ENCODE measurements at regions not wholly inside any gene's neighbourhood (a gene's known extent, or its start where the extent isn't known, plus 50 kb on each side); places are given as distances from the start of the nearest gene placed in this dataset.

DNA sequence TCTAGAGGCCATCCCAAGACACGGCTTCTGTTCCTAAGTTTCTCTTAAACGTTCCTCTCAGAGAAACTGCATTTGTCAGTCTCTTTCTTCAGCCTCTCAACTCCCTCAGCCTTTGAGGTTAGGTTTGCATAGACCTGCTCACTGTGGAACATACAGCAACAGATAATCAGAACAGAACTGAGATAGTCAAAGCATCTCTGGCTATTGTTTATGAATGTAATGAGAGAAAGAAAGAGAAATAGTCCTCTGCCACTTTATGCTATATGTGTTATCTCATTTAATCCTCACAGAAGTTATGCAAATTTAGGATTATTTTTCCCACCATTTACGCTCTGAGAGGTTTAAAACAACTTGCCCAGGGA is 190.6 kb downstream of the PHLDA1 start (continued):
- TF ChIP-seq, protein P1, sequence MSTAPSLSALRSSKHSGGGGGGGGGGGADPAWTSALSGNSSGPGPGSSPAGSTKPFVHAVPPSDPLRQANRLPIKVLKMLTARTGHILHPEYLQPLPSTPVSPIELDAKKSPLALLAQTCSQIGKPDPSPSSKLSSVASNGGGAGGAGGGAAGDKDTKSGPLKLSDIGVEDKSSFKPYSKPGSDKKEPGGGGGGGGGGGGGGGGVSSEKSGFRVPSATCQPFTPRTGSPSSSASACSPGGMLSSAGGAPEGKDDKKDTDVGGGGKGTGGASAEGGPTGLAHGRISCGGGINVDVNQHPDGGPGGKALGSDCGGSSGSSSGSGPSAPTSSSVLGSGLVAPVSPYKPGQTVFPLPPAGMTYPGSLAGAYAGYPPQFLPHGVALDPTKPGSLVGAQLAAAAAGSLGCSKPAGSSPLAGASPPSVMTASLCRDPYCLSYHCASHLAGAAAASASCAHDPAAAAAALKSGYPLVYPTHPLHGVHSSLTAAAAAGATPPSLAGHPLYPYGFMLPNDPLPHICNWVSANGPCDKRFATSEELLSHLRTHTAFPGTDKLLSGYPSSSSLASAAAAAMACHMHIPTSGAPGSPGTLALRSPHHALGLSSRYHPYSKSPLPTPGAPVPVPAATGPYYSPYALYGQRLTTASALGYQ (CRISPR knock-in tag; IDR thresholded peaks at IDR 0.05) = no peak
- TF ChIP-seq ZNF180 (CRISPR knock-in tag; IDR thresholded peaks at IDR 0.05; ENCODE audit: borderline replicate concordance, low read depth) (no peak), GATA4 (IDR thresholded peaks at IDR 0.05; ENCODE audit: borderline replicate concordance, low read depth) (no peak), FLYWCH1 (CRISPR knock-in tag; IDR thresholded peaks at IDR 0.05) (no peak), NCOR1 (IDR thresholded peaks at IDR 0.05; ENCODE audit: borderline replicate concordance, low read length) (no peak)

DNA sequence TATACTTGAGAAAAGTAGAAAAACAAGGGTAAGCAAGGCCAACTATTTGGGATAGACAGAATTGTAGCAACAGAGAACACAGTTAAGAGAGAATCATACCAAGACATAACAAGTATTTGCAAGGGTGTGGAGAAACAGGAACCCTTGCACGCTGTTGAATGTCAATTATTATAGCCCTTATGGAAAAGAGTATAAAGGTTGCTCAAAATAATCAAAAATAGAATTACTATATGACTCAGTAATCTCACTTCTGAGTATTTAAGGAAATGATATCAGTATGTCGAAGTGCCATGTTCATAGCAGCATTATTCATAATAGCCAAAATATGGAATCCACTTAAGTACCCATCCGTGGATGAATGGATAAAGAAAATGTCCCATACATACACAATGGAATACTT is 193.3 kb downstream of the PHLDA1 start:
- BruUV-seq (replicated peaks) = no TSS peak
- no peaks in the 10 kb centered on the region for H3K79me2 ChIP-seq (ENCODE audit: insufficient read depth, low read length)
- H3K9me3 ChIP-seq (ENCODE audit: low read length) = peaks cover 7% of the 10 kb centered on the region; the same call in 1 of the 2 replicates
- ChIA-PET CTCF (ENCODE audit: low intra/inter-chr PET ratio, low total read pairs) (no interaction called here), POLR2A (no interaction called here)
- DNase-seq (ENCODE audit: low spot score) (no peak), FAIRE-seq (no peak), ATAC-seq (no peak)
- no peaks in the 10 kb centered on the region for H3K36me3 ChIP-seq (replicated peaks in 1 of 2; ENCODE audit: control insufficient read depth in 1 of 2, insufficient read depth in 2 of 2, low read length in 2 of 2)
- 98% methylated on average over 3 of the region's 3 CpGs for WGBS (ENCODE audit: low lambda C conversion rate)
- H2AFZ ChIP-seq (ENCODE audit: low read length) = no peak overlapping the region
- no peaks in the 10 kb centered on the region for H4K20me1 ChIP-seq (ENCODE audit: insufficient read depth, low read length)
- H3K4me1 ChIP-seq (ENCODE audit: insufficient read depth, low read length) = peaks cover 15% of the 10 kb centered on the region; the same call in 1 of the 2 replicates
- no peak overlapping the region for H3K4me3 ChIP-seq (replicated peaks in 1 of 3; ENCODE audit: insufficient read depth in 1 of 3, low read depth in 2 of 3, low read length in 3 of 3)
- no peak overlapping the region for H3K27ac ChIP-seq (ENCODE audit: extremely low read length, insufficient read depth, low read length)
- no peak overlapping the region for H3K9ac ChIP-seq (ENCODE audit: insufficient read depth, low read depth, low read length)
- H3K4me2 ChIP-seq (ENCODE audit: low read depth, low read length) = no peak overlapping the region
- intact Hi-C loops (cut with micrococcal nuclease; ENCODE audit: unreplicated experiment) = no loop called here
- H3K27me3 ChIP-seq (ENCODE audit: control insufficient read depth in 1 of 2, insufficient read depth in 2 of 2, low read length in 2 of 2) = no peaks in the 10 kb centered on the region
- in situ Hi-C loops (cut with HindIII; ENCODE audit: extremely low pct_ligation_motif_present, low pct_unique_long_range_greater_than_20kb) = no loop called here
- TF ChIP-seq KDM2A (CRISPR knock-in tag; IDR thresholded peaks at IDR 0.05; ENCODE audit: borderline replicate concordance, low read depth) (no peak), RARG (CRISPR knock-in tag; IDR thresholded peaks at IDR 0.05; ENCODE audit: low read depth) (no peak), ZNF883 (CRISPR knock-in tag; IDR thresholded peaks at IDR 0.05; ENCODE audit: not compliant biosample characterization) (no peak), SNAI1 (CRISPR knock-in tag; IDR thresholded peaks at IDR 0.05; ENCODE audit: borderline replicate concordance) (no peak), NFYB (CRISPR knock-in tag; IDR thresholded peaks at IDR 0.05) (no peak), ZNF558 (CRISPR knock-in tag; IDR thresholded peaks at IDR 0.05; ENCODE audit: borderline replicate concordance) (no peak), RXRA (CRISPR knock-in tag; IDR thresholded peaks at IDR 0.05) (no peak), PRPF4 (IDR thresholded peaks at IDR 0.05; ENCODE audit: low read depth, low read length, poor library complexity, severe bottlenecking) (no peak), HOXA9 (CRISPR knock-in tag; IDR thresholded peaks at IDR 0.05; ENCODE audit: borderline replicate concordance) (no peak)
- TF ChIP-seq, protein P2, sequence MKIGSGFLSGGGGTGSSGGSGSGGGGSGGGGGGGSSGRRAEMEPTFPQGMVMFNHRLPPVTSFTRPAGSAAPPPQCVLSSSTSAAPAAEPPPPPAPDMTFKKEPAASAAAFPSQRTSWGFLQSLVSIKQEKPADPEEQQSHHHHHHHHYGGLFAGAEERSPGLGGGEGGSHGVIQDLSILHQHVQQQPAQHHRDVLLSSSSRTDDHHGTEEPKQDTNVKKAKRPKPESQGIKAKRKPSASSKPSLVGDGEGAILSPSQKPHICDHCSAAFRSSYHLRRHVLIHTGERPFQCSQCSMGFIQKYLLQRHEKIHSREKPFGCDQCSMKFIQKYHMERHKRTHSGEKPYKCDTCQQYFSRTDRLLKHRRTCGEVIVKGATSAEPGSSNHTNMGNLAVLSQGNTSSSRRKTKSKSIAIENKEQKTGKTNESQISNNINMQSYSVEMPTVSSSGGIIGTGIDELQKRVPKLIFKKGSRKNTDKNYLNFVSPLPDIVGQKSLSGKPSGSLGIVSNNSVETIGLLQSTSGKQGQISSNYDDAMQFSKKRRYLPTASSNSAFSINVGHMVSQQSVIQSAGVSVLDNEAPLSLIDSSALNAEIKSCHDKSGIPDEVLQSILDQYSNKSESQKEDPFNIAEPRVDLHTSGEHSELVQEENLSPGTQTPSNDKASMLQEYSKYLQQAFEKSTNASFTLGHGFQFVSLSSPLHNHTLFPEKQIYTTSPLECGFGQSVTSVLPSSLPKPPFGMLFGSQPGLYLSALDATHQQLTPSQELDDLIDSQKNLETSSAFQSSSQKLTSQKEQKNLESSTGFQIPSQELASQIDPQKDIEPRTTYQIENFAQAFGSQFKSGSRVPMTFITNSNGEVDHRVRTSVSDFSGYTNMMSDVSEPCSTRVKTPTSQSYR (CRISPR knock-in tag; IDR thresholded peaks at IDR 0.05; ENCODE audit: borderline replicate concordance) = no peak
- TF ChIP-seq, protein P3, sequence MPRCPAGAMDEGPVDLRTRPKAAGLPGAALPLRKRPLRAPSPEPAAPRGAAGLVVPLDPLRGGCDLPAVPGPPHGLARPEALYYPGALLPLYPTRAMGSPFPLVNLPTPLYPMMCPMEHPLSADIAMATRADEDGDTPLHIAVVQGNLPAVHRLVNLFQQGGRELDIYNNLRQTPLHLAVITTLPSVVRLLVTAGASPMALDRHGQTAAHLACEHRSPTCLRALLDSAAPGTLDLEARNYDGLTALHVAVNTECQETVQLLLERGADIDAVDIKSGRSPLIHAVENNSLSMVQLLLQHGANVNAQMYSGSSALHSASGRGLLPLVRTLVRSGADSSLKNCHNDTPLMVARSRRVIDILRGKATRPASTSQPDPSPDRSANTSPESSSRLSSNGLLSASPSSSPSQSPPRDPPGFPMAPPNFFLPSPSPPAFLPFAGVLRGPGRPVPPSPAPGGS (CRISPR knock-in tag; IDR thresholded peaks at IDR 0.05) = no peak
- TF ChIP-seq, protein P4, sequence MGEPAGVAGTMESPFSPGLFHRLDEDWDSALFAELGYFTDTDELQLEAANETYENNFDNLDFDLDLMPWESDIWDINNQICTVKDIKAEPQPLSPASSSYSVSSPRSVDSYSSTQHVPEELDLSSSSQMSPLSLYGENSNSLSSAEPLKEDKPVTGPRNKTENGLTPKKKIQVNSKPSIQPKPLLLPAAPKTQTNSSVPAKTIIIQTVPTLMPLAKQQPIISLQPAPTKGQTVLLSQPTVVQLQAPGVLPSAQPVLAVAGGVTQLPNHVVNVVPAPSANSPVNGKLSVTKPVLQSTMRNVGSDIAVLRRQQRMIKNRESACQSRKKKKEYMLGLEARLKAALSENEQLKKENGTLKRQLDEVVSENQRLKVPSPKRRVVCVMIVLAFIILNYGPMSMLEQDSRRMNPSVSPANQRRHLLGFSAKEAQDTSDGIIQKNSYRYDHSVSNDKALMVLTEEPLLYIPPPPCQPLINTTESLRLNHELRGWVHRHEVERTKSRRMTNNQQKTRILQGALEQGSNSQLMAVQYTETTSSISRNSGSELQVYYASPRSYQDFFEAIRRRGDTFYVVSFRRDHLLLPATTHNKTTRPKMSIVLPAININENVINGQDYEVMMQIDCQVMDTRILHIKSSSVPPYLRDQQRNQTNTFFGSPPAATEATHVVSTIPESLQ (CRISPR knock-in tag; conservative IDR thresholded peaks at IDR 0.05) = no peak
